RWPE2 (cell line): ENCODE measurements at regions not wholly inside any gene's neighbourhood (a gene's known extent, or its start where the extent isn't known, plus 50 kb on each side); places are given as distances from the start of the nearest gene placed in this dataset.

Source experiments
- ATAC-seq: fragments of 200-7000 bp; cut with Tn5 transposase; 3 replicates; pipeline ENCODE4 v1.9.1; 2021; ENCODE audit warnings: low read depth
- DNase-seq: peaks from one replicate; pipeline ENCODE4 v3.0.0-alpha.2; 2020; ENCODE audit warnings: low spot score
- H3K27ac ChIP-seq: fragments of 450-650 bp; 2 replicates; pipeline ENCODE4 v1.5.1; 2017; ENCODE audit warnings: mild to moderate bottlenecking; ENCODE audit not compliant: poor library complexity, severe bottlenecking
- H3K27me3 ChIP-seq: fragments of 250-450 bp; sonication (Bioruptor Pico); 2 replicates; pipeline ENCODE4 v1.5.1; 2021; ENCODE audit warnings: mild to moderate bottlenecking, moderate library complexity; ENCODE audit not compliant: insufficient read depth, poor library complexity, severe bottlenecking
- H3K36me3 ChIP-seq: fragments of 250-450 bp; sonication (Bioruptor Pico); 2 replicates; pipeline ENCODE4 v1.5.1; 2020; ENCODE audit warnings: low read depth, mild to moderate bottlenecking, moderate library complexity
- H3K4me1 ChIP-seq: fragments of 250-450 bp; sonication (Bioruptor Pico); 2 replicates; pipeline ENCODE4 v1.5.1; 2021; ENCODE audit warnings: mild to moderate bottlenecking, moderate library complexity; ENCODE audit not compliant: insufficient read depth, poor library complexity, severe bottlenecking
- H3K4me3 ChIP-seq: fragments of 250-450 bp; sonication (Bioruptor Pico); 2 replicates; pipeline ENCODE4 v1.5.1; 2021; ENCODE audit warnings: mild to moderate bottlenecking, moderate library complexity; ENCODE audit not compliant: severe bottlenecking
- H3K9me3 ChIP-seq: fragments of 250-450 bp; sonication (Bioruptor Pico); 2 replicates; pipeline ENCODE4 v1.5.1; 2021; ENCODE audit warnings: mild to moderate bottlenecking, moderate library complexity; ENCODE audit not compliant: severe bottlenecking
- TF ChIP-seq, protein P1 (sequence below): fragments of 450-650 bp; IDR thresholded peaks from one replicate; pipeline ENCODE4 v1.5.1; 2017; ENCODE audit warnings: mild to moderate bottlenecking, moderate library complexity; ENCODE audit not compliant: poor library complexity, severe bottlenecking

- Histone ChIP-seq H3K9me3 (no peaks in the 10 kb centered on the region), H3K4me3 (no peak overlapping the region), H3K27me3 (no peaks in the 10 kb centered on the region), H3K36me3 (no peaks in the 10 kb centered on the region), H3K4me1 (peaks cover 20% of the 10 kb centered on the region), H3K27ac (peak overlapping the region; percentile 48)
- ATAC-seq (peak; percentile 99), DNase-seq (peak; percentile 78)
- TF ChIP-seq, protein P1, sequence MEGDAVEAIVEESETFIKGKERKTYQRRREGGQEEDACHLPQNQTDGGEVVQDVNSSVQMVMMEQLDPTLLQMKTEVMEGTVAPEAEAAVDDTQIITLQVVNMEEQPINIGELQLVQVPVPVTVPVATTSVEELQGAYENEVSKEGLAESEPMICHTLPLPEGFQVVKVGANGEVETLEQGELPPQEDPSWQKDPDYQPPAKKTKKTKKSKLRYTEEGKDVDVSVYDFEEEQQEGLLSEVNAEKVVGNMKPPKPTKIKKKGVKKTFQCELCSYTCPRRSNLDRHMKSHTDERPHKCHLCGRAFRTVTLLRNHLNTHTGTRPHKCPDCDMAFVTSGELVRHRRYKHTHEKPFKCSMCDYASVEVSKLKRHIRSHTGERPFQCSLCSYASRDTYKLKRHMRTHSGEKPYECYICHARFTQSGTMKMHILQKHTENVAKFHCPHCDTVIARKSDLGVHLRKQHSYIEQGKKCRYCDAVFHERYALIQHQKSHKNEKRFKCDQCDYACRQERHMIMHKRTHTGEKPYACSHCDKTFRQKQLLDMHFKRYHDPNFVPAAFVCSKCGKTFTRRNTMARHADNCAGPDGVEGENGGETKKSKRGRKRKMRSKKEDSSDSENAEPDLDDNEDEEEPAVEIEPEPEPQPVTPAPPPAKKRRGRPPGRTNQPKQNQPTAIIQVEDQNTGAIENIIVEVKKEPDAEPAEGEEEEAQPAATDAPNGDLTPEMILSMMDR = no peak
These were observed 211.5 kb downstream of the SEC61B start for GRCh38 chr9:99433555-99433954.

DNA sequence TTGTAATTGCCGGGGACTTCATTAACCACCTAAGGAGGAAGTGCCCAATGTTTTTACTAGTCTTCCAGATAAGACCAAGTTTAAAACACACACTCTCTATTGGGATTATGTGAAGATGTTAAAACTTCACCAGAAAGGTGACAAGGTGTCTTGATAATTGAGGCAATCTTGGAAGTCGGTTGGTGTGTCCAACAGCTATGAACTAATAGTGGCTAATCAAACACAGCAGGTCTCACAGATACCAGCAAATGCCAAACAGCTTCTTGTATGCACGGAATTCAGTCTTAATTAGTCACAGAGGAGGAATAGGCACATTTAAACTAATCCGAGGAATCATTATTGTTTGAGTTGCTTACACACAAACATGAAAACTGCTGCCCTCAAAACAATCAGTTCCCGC lies 214.5 kb downstream of the SEC61B start:
- H3K4me1 ChIP-seq = peaks cover 20% of the 10 kb centered on the region
- no peaks in the 10 kb centered on the region for H3K27me3 ChIP-seq
- H3K27ac ChIP-seq = no peak overlapping the region
- H3K36me3 ChIP-seq = no peaks in the 10 kb centered on the region
- H3K4me3 ChIP-seq = no peak overlapping the region
- TF ChIP-seq, protein P1 = no peak
- no peaks in the 10 kb centered on the region for H3K9me3 ChIP-seq
- no peak for ATAC-seq
- no peak for DNase-seq

DNA sequence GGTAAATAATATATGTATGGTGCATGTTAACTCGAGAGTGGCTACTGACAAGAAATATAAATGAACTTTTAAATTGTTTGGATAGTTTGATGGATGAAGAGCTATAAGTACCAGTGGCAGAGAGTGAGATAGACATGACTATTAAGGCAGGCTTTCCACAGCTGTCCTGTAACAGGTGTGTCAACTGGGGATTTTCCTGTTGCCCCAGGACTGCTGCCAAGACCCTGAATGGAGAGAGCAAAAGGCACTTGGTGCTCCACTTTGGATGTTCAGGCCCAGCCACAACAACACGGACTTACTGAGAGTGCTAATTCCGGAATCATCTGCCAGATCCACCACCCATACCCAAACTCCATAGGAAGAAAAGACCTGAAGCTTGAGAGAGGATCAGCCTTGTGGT lies 215.1 kb downstream of the SEC61B start:
- Histone ChIP-seq H3K27ac (no peak overlapping the region), H3K36me3 (no peaks in the 10 kb centered on the region), H3K4me1 (peaks cover 20% of the 10 kb centered on the region), H3K4me3 (no peak overlapping the region), H3K27me3 (no peaks in the 10 kb centered on the region), H3K9me3 (no peaks in the 10 kb centered on the region)
- no peak for DNase-seq
- TF ChIP-seq, protein P1 = no peak
- ATAC-seq = no peak

- ATAC-seq (no peak), DNase-seq (no peak)
- Histone ChIP-seq H3K27me3 (no peaks in the 10 kb centered on the region), H3K4me1 (peaks cover 15% of the 10 kb centered on the region), H3K36me3 (no peaks in the 10 kb centered on the region), H3K9me3 (no peaks in the 10 kb centered on the region), H3K4me3 (no peak overlapping the region), H3K27ac (no peak overlapping the region)
- TF ChIP-seq, protein P1 = no peak
These were observed 216.5 kb downstream of the SEC61B start for GRCh38 chr9:99438596-99438995.

- Histone ChIP-seq H3K9me3 (no peaks in the 10 kb centered on the region), H3K4me3 (no peak overlapping the region), H3K27ac (no peak overlapping the region), H3K4me1 (peaks cover 19% of the 10 kb centered on the region), H3K27me3 (no peaks in the 10 kb centered on the region), H3K36me3 (no peaks in the 10 kb centered on the region)
- no peak for ATAC-seq
- TF ChIP-seq, protein P1 = no peak
- no peak for DNase-seq
These were observed 219.7 kb downstream of the SEC61B start for GRCh38 chr9:99441829-99442228.
